ENCODE measurements at regions not wholly inside any gene's neighbourhood (a gene's known extent, or its start where the extent isn't known, plus 50 kb on each side); places are given as distances from the start of the nearest gene placed in this dataset.

DNA sequence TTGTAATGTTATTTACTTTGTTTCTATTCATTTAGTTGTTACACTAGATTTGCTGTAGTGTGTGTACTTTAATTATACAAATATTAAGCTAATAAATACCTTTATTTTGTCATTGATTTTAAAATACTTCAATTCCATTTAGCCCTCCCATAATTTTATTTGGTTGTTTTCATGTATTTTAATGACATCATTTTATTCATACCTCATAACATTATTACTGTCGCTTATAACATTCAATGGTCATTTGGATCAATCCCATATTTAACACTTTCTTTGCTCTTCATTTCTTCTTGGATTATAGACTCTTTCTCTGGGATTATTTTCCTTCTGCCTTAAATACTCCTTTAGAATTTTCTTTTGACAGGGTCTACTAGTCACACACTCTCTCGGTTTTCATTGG, 86.6 kb upstream of the CAND1 start:
- Mint-ChIP-seq H3K9me3 (peaks cover 7% of the 10 kb centered on the region), H3K27ac (no peak overlapping the region), H3K36me3 (ENCODE audit: low read depth) (no peaks in the 10 kb centered on the region), H3K4me1 (ENCODE audit: low read depth) (no peaks in the 10 kb centered on the region), H3K4me3 (no peak overlapping the region), H3K27me3 (peaks cover 45% of the 10 kb centered on the region)
- DNase-seq: no peak

DNA sequence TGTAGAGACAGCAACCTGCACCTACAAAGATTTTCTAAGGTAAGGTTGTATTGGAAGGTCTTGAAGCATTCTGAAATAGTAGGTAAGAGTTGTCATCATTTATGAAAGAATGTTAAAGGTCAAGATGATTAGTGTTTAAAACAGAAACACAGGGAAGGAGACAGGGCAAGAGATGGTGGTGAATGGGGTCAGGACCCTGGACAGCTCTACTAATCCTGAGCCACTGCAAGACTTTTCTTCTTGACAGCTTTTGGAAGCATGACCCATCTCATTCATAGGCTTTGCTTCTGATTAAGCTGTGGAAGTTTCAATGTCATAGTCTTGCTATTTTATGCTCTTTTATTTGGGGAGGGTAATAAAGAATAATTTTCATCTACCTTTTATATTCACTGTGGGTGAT, 75.5 kb upstream of the CAND1 start:
- Mint-ChIP-seq H3K4me3 (no peak overlapping the region), H3K36me3 (ENCODE audit: low read depth) (no peaks in the 10 kb centered on the region), H3K27me3 (peaks cover 28% of the 10 kb centered on the region), H3K27ac (no peak overlapping the region), H3K9me3 (no peaks in the 10 kb centered on the region), H3K4me1 (ENCODE audit: low read depth) (no peaks in the 10 kb centered on the region)
- no peak for DNase-seq

DNA sequence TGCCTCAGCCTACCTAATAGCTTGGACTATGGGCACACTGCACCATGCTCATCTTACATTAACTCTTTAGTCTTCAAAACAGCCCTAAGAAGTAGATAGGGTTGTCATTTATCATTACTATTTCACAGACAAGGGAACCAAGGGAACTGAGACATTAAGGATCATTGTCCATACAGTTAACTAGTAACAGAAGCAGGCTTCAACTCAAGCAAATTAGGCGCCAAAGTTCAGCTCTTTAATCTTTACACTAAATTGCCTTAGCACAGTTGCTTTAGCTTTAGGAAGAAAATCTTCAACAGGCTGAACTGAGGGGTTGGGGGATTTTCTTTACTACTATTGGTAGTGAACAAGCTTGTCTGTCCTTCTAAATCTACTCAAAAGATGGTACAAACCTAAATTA, 68.8 kb upstream of the CAND1 start:
- Mint-ChIP-seq H3K36me3 (ENCODE audit: low read depth) (no peaks in the 10 kb centered on the region), H3K4me1 (ENCODE audit: low read depth) (no peaks in the 10 kb centered on the region), H3K27me3 (peaks cover 27% of the 10 kb centered on the region), H3K4me3 (no peak overlapping the region), H3K9me3 (no peaks in the 10 kb centered on the region), H3K27ac (no peak overlapping the region)
- DNase-seq: no peak

DNA sequence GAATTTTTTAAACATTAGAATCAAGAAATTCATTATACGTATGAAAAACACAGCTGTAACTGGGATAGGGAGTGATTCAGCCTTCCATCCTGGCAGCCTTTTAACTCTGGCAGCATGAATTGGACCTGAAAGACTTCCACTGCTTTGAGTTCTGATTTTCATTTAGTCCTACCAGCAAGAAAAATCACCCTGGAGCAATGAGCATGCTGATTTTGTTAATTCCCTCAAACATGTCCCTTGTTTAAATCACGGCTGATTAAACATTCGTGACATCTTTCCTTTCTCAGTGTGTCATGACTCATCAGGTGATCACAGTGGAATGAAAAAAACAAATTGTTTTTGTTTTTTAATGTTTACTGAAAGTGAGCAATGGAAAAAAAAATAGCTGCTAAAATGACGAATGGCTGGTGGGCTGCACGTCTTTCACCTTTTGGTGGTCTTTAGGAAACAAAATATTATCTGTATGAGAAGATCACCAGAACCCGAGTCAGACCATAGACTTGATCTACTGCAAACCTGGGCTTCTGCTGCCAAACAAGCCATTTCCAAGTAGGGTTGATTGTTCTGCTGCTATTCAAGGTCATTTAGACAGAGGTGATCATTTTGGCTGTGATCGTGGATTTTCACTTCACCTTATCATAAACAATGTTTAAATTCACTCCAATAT, 67.0 kb upstream of the CAND1 start:
- Mint-ChIP-seq H3K27me3 (peaks cover 35% of the 10 kb centered on the region), H3K36me3 (ENCODE audit: low read depth) (no peaks in the 10 kb centered on the region), H3K9me3 (no peaks in the 10 kb centered on the region), H3K4me3 (no peak overlapping the region), H3K27ac (no peak overlapping the region), H3K4me1 (ENCODE audit: low read depth) (no peaks in the 10 kb centered on the region)
- DNase-seq: no peak

DNA sequence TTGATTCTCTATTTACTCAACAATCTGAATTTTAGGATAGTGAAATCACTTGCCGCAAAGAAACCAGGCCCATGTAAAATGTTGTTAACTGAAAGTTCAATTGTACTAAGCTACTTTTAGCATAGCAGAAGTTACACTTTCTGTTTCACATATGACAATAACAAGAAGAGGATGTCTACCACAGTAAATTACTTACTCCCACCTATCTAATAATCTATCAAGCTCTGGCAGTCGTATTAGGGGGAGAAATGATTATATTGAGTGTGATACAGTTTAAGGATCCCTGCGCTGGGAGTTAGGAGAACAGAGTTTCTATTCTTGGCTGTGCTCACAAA, 66.5 kb upstream of the CAND1 start:
- H3K9me3 Mint-ChIP-seq: no peaks in the 10 kb centered on the region
- DNase-seq: no peak
- no peak overlapping the region for H3K27ac Mint-ChIP-seq
- H3K36me3 Mint-ChIP-seq (ENCODE audit: low read depth): no peaks in the 10 kb centered on the region
- H3K27me3 Mint-ChIP-seq: peaks cover 34% of the 10 kb centered on the region
- H3K4me3 Mint-ChIP-seq: no peak overlapping the region
- no peaks in the 10 kb centered on the region for H3K4me1 Mint-ChIP-seq (ENCODE audit: low read depth)

DNA sequence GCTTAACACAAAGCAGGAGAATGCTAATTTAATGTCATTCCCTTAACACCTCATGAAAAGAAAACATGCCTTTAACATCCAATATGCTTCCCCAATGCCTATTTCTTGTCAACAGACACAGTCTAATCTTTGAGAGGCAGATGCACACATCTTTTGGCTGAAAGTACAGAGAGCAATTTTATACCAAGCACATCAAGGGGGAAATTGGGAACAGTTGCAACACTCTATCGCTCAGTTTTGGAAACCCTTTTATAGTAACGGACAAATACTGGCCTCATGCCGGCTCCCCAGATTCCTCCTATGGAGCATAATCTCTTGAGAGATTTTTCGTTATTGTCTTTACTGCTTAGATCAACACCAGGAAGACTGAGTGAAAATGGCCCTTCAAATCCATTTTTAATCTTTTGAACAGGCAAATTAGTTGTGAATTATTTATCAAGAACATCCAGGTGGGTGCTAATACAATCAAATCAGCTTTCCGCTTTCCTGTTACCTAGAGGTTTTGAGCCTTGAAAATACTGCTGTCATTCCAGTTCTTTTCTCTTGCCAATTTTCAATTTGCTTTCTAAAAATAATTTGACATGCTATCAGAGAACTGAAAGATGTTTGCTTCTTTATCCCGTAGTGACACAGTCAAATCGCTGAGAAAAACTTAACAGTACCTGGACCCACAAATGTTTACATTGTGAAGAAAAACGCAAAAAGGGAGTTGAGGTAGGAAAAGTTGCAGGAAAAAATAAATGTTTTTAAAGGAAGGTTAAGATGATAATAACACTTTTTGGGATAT, 60.7 kb upstream of the CAND1 start:
- Mint-ChIP-seq H3K27me3 (peaks cover 49% of the 10 kb centered on the region), H3K9me3 (no peaks in the 10 kb centered on the region), H3K4me1 (ENCODE audit: low read depth) (no peaks in the 10 kb centered on the region), H3K27ac (no peak overlapping the region), H3K36me3 (ENCODE audit: low read depth) (no peaks in the 10 kb centered on the region), H3K4me3 (no peak overlapping the region)
- DNase-seq: no peak

DNA sequence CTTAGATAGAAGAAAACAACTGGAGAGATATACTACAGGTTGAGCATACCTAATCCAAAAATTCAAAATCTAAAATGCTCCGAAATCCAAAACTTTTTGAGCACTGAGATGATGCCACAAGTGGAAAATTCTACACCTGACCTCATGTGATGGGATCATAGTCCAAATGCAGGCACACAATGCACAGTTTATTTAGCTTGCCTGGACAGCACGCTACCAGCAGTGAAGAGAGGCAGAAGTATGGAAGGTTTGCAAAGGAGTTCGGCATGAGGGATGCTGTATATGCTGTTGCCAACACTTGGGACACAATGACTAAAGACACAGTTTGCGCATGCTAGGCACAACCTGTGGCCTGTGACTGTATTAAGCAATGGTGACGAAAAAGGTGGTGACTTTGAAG, 58.1 kb upstream of the CAND1 start:
- Mint-ChIP-seq H3K4me3 (no peak overlapping the region), H3K36me3 (ENCODE audit: low read depth) (no peaks in the 10 kb centered on the region), H3K27ac (no peak overlapping the region), H3K27me3 (peaks cover 37% of the 10 kb centered on the region), H3K4me1 (ENCODE audit: low read depth) (no peaks in the 10 kb centered on the region), H3K9me3 (no peaks in the 10 kb centered on the region)
- DNase-seq: no peak

DNA sequence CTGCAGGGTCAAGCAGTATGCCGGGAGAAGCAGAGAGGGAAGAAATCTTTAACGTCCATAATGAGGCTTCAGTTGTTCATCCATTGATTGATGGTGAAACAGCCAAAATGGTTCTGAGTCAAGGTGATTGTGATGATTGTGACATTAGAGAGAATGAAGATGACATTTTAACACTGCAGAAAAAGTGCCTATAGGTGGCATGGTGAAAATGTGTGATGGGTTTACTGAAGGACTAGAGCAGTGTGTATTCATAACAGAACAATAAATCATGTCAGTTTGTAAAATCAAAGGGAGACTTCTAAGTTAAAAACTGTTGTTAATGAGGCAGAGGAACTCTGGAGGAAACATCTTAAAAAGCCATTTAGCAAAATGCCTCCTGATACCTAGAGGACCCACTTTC, 57.7 kb upstream of the CAND1 start:
- no peaks in the 10 kb centered on the region for H3K4me1 Mint-ChIP-seq (ENCODE audit: low read depth)
- no peak overlapping the region for H3K4me3 Mint-ChIP-seq
- H3K27me3 Mint-ChIP-seq: peaks cover 35% of the 10 kb centered on the region
- H3K27ac Mint-ChIP-seq: no peak overlapping the region
- no peaks in the 10 kb centered on the region for H3K36me3 Mint-ChIP-seq (ENCODE audit: low read depth)
- no peaks in the 10 kb centered on the region for H3K9me3 Mint-ChIP-seq
- no peak for DNase-seq

DNA sequence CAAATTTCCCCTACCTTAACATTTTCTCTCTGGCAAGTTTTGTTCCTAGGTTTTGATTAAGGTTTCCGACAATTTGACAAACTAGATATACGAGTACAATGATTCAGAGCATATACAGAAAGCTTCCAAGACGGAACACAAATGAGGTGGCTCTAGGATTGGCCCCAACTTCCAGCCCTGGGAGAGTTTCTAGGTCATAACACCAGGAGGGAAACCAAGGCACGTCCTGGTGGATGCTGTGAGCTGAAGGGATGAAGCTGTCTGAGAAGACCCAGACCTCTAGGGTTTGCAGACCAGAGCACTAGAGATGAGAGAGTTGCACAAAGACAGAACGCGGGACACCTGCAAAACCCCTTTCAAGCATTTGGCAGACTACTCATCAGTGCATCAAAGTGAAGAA, 51.5 kb upstream of the CAND1 start:
- H3K36me3 Mint-ChIP-seq (ENCODE audit: low read depth): no peaks in the 10 kb centered on the region
- peaks cover 11% of the 10 kb centered on the region for H3K27me3 Mint-ChIP-seq
- no peaks in the 10 kb centered on the region for H3K4me1 Mint-ChIP-seq (ENCODE audit: low read depth)
- H3K4me3 Mint-ChIP-seq: no peak overlapping the region
- DNase-seq: no peak
- no peaks in the 10 kb centered on the region for H3K9me3 Mint-ChIP-seq
- H3K27ac Mint-ChIP-seq: no peak overlapping the region

Measured in activated T-cell treated with anti-CD3 and anti-CD28 coated beads, Interleukin-2, amount 50 U/mL, for 24 hours (primary cell).